ELF-1 (cell line): ENCODE measurements at regions not wholly inside any gene's neighbourhood (a gene's known extent, or its start where the extent isn't known, plus 50 kb on each side); places are given as distances from the start of the nearest gene placed in this dataset.

Experiments used
- DNase-seq: peaks from one replicate; pipeline ENCODE4 v3.0.0-alpha.2; 2016; ENCODE audit warnings: low read depth, low spot score

DNA sequence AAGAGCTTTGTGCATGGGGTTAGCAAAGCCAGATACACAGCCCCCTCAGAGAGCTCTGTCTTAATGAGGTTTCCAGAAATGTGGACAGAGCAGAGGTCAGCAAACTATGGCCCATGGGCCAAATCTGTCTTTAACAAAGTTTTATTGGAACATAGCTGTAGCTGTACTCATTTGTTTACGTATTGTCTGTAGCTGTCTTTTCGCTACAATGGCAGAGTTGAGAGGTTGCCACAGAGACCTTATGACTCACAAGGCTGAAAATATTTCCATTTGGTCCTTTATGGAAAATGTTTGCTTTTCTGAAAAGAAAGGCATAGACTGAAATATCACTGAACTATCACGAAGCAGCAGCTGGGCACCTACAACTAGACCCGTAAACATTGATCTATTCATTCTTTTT is 841.8 kb downstream of the SLC4A3 start:
- DNase-seq = no peak

DNA sequence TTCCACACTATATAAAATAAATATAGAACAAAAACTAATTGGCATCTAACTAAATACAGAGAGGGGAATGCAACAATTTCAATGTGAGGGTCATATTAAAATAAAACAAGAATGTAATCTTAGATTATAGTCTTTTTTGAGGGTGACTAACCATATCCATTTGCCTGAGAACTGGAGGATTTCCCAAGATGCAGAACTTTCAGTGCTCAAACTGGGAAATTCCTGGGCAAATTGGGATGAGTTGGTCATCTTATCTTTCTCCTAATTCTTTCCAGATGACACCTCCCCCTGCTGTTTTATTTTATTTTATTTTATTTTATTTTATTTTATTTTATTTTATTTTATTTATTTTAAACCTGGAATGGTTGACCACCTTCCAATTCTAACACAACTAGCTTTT is 846.2 kb downstream of the SLC4A3 start:
- DNase-seq = no peak

DNA sequence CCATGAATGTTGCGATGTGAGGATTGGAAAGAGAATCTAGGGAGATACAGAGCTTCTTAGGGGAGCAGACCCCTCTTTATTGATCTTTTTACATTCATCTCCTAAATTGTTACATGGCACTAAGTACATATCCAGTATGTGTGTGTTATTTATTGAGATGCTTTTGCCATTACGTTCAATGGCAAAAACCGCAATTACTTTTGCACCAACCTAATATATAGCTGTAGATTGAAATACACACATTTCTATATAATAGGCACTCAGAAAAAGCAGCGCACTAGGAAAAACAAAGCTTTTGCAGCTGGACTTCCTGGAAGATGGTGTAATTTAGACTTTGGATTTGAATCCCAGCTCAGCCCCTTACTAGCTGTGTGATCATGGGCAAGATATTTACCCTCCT is 849.4 kb downstream of the SLC4A3 start:
- DNase-seq = no peak

DNA sequence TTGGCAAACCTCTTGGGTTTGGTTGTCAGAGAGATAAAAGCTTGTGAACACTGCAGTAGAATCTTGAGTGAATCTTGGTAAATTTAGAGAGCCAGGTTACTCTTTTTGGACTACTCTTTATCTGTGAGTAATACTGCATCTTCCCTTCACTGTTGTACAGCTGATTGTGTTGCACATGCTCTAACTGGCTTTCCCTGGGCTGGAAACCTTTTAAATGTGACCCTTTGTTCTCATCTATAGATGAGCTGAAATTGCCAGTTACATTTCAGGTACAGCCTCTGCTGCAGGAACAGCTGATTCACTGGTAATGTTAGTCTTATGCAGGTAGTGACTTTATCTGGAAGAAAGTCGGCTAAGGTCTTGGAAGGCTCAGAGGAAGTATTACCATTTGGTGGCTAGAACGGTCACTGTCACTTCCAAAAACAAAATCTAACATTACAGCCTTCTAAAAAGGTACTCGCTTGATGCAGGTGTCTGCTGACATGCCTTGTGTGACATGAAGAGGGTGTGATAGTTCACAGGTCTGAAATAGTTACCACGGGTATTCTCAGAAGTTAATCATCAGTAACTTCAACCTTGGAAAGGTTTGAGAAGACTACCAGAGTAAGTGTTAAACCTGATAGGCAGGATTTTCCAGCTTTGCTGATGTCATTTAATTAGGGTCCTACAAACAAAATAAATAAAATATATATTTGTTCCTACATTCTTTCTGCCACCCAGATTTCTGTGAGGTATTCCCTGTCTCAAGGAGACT is 851.1 kb downstream of the SLC4A3 start:
- no peak for DNase-seq

GRCh38 chr2:220482716-220483115 is 855.3 kb downstream of the SLC4A3 start:
- no peak for DNase-seq

GRCh38 chr2:220489121-220489520 is 861.7 kb downstream of the SLC4A3 start:
- no peak for DNase-seq

- no peak for DNase-seq
These were observed 864.2 kb downstream of the SLC4A3 start for GRCh38 chr2:220491670-220492069.

- no peak for DNase-seq
These were observed 866.6 kb downstream of the SLC4A3 start for GRCh38 chr2:220493871-220494525.

GRCh38 chr2:220496513-220496912 is 869.1 kb downstream of the SLC4A3 start:
- DNase-seq = no peak

DNA sequence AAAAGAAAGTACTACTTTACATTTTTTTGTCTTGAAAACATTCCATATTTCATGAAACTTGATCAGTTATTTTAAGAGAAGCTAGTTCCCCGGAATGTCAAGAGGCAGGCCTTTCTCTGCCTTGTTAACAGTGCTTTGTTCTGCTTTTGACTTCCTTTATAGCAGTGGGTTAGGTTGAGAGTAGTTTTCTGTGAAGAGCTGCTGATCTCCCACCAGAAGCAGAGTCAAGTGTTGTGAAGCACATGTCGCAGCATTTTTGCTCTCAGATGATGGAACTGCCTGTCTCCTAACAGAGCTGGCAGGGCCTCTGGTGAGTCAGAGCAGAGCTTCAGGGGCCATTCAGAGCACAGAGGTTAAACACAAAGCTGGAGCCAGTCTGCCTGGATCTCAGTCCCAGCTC is 871.8 kb downstream of the SLC4A3 start:
- DNase-seq = peak; percentile 20

DNA sequence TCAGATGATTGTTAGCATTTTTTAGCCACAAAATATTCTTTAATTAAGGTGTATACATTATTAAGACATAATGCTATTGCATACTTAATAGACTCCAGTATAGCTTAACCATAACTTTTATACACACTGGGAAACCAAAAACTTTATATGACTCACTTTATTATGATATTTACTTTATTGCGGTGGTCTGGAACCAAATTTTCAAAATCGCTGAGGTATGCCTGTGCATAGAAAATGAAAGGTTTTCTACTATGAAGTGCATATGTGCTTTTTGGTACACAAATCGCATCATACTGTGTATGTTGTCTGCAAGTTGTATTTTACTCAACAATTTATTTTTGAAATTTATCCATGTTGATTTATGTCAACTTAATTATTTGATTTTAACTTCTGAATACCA is 875.1 kb downstream of the SLC4A3 start:
- no peak for DNase-seq

DNA sequence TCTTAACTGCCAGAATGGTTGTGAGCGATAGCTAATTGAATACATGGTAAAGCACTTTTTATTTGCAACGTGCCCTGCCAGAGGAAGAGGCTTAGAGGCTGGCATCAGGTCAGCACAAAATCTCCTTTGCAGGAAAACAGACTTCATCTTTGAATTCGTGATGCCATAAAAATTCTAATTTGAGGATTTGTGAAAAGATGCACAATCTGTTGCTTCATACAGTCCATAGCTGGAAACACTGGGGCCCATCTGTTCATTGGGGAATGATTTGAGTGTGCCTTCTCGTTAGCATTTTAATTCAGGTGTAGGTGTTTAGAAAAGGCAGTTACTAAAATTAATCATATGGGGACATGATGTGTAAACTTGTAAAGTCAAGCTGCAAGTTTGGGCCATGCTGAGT is 876.0 kb downstream of the SLC4A3 start:
- DNase-seq = no peak

GRCh38 chr2:220504938-220505503 is 877.6 kb downstream of the SLC4A3 start:
- no peak for DNase-seq

DNA sequence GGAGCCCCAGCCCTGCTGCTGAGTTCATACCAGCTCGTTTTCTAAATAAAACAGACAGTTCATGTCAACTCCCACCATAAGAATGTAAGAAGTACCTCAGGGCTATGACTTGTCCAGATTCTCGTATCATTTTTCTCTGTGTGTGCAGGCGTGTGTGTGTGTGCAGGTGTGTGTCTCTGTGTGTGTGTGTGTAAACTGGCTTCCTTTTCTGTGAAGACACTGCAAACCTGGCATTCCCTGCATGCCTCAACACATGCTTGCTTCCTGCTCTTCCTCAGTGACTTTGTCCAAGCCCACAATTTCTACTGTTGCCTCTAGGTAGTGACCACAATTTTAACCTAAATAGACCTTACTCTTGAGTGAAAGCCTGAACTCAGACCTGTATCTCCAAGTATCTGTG is 879.0 kb downstream of the SLC4A3 start:
- no peak for DNase-seq

DNA sequence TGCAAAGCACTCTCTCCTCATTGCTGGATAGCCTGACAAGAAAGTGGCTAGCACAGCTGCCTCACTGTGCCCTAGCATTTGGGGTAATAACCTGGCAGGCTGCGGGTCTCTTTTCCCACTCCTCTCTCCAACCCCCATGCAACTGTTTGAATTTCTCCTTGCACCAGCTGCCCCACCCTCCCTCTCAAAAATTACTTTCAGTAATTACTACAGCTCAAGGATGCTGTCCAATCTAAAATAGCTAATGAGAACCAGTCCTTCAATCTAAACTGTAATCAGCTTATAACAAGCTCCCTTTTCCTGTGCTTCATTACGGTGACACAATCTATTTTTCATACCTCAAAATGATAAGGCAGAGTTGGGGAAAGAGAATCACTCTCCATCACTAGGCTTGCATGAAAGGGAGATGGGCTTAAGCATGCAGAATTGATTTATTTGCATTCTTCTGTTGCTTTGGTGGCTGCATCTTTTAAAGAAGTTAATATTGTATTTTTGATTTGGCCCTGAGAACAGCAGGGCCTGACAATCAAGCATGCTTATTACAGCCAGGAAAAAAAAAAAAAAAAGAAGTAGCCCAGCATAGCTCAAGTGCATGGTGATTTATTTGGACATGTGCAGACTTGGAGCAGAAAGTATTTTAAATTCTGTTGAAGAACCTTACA is 881.8 kb downstream of the SLC4A3 start:
- DNase-seq = no peak

- no peak for DNase-seq
These were observed 882.5 kb downstream of the SLC4A3 start for GRCh38 chr2:220509966-220510365.

- no peak for DNase-seq
These were observed 883.2 kb downstream of the SLC4A3 start for GRCh38 chr2:220510668-220511067.

- no peak for DNase-seq
These were observed 885.0 kb downstream of the SLC4A3 start for GRCh38 chr2:220512419-220512818.

DNA sequence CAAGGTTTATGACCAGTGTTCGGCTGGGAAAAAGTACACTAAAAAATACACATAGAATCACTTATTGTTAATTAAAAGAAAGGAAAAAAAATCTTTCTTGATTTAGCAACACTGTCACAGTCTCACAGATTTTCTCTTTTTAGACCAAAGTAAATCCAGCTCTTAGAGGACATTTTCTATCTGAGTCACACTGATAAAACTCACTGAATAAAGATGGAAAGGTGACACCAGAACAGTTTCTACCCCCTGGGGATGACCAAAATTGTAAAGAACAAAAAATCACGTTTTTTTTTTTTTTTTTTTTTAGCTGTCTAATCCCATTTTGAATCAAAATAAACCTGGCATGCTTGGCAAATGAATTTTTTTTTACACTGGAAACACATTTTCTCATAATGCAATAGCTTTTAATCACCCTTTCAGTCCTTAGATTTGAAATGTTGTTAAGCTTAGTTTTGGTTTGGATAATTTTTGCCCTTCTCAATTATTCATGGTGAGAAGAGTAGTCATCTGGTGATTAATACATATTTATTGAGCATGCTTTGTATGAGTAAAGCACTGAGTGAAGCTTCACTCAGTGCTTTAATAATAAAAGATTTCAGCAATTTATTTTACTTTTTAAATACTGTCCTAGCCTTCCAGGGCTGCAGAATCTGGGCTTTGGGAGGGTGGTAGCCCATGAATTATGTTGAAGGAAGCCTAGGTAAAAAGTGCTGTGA is 886.3 kb downstream of the SLC4A3 start:
- DNase-seq = no peak

DNA sequence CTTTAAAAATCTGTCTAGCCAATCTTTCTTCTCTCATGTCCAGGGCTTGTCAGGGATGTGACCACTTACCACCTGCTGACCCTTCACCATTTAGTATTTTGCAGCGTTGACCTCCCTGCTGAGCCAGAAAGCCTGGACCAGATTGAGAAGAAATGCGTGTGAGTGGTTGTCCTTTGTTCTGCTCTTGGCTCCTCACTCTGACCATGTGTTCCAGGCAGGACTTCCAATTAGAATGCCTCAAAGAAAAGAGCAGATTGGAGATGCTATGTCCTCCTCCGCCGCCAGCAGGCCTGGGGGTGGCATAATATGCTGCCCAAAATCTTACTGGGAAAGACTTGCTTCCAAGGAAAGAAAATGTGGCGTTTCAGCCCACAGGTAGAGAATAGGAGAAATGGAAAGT is 894.1 kb downstream of the SLC4A3 start:
- DNase-seq = peak; percentile 36

DNA sequence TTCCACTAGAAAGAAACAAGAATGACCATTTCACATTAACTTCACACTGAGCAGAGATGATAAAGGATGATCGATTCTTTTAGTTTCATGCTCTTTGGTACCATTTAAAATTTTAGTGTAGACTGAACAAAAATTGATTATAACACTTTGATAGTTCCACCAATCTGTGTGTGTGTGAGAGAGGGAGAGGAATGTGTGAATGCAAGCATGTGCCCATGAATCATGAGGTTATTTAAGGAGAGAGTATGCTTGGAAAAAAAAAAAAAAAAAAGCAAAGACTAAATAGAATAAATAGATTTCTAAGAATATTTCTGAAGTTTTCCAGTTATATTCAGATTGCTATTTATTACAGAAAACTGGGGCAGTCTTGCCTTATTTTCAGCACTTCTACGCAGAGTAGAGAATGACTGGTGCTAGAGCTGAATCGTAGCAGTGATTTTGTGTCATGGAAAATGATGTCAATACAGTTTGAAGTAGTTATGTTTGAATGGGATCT is 900.8 kb downstream of the SLC4A3 start:
- no peak for DNase-seq

DNA sequence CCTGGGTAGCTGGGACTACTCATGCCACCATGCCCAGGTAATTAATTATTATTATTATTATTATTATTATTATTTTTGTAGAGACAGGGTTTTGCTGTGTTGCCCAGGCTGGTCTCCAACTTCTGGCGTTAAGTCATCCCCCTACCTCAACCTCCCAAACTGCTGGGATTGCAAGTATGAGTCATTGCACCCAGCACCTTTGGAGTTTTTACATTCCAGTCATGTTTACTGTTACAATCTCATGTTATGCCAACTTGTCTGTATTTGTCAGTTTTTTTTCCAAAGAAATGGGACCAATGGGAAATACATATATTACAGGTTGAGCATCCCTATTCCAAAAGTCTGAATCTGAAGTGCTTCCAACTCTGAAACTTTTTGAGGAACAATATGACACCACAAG is 903.8 kb downstream of the SLC4A3 start:
- no peak for DNase-seq
